Bronchial epithelial cell (primary cell): ENCODE measurements at regions not wholly inside any gene's neighbourhood (a gene's known extent, or its start where the extent isn't known, plus 50 kb on each side); places are given as distances from the start of the nearest gene placed in this dataset.
"Not testable (repeated sequence)": the region's sequence is repeated elsewhere in the genome, so short reads cannot be mapped to it uniquely, and the experiment has no call there.

ENCODE experiments used
- DNase-seq: peaks from one replicate; pipeline ENCODE4 v3.0.0-alpha.2; 2010; ENCODE audit warnings: low read depth
- FAIRE-seq: peaks from 2 replicates; lab custom pipeline; 2011; peaks lifted over from hg19 to GRCh38; lab: Jason Lieb, UNC
- H3K27me3 ChIP-seq: 2 replicates; pipeline ENCODE4 v1.5.1; 2011; ENCODE audit warnings: low read length; ENCODE audit not compliant: control insufficient read depth, insufficient read depth
- H3K36me3 ChIP-seq: 2 replicates; pipeline ENCODE4 v1.5.1; 2011; ENCODE audit warnings: low read length; ENCODE audit not compliant: control insufficient read depth, insufficient read depth
- H3K4me3 ChIP-seq: 2 replicates; pipeline ENCODE4 v1.5.1; 2011; ENCODE audit warnings: mild to moderate bottlenecking, low read depth, low read length, control low read depth
- CTCF ChIP-seq: IDR thresholded peaks from 2 replicates; pipeline ENCODE4 v1.5.1; 2011; ENCODE audit warnings: mild to moderate bottlenecking, moderate library complexity, low read length, control low read depth, inconsistent platforms; ENCODE audit not compliant: insufficient read depth, severe bottlenecking

GRCh38 chr3:147161833-147162232, 244.5 kb downstream of the ZIC4 start:
- DNase-seq (no peak), FAIRE-seq (no peak)
- TF ChIP-seq CTCF, result no peak
- H3K27me3 ChIP-seq, result no peaks in the 10 kb centered on the region
- no peak overlapping the region for H3K4me3 ChIP-seq
- no peaks in the 10 kb centered on the region for H3K36me3 ChIP-seq

GRCh38 chr3:147160984-147161383, 245.4 kb downstream of the ZIC4 start:
- Histone ChIP-seq H3K36me3 (no peaks in the 10 kb centered on the region), H3K27me3 (no peaks in the 10 kb centered on the region), H3K4me3 (no peak overlapping the region)
- DNase-seq (no peak), FAIRE-seq (no peak)
- no peak for TF ChIP-seq CTCF

- H3K36me3 ChIP-seq, result no peaks in the 10 kb centered on the region
- DNase-seq (no peak), FAIRE-seq (no peak)
- H3K4me3 ChIP-seq, result no peak overlapping the region
- no peaks in the 10 kb centered on the region for H3K27me3 ChIP-seq
- TF ChIP-seq CTCF, result no peak
Measured at GRCh38 chr3:147159141-147159540, 247.2 kb downstream of the ZIC4 start.

- no peak for FAIRE-seq
- TF ChIP-seq CTCF, result no peak
Measured at GRCh38 chr3:147157631-147158030, 248.7 kb downstream of the ZIC4 start.

GRCh38 chr3:147154988-147155387, 251.4 kb downstream of the ZIC4 start:
- DNase-seq, FAIRE-seq, H3K4me3 ChIP-seq, H3K36me3 ChIP-seq, H3K27me3 ChIP-seq: not testable (repeated sequence)

More at GRCh38 chr3:147157631-147158030, 248.7 kb downstream of the ZIC4 start:
- H3K27me3 ChIP-seq, result no peaks in the 10 kb centered on the region
- no peaks in the 10 kb centered on the region for H3K36me3 ChIP-seq
- H3K4me3 ChIP-seq, result no peak overlapping the region
- no peak for DNase-seq

- FAIRE-seq (no peak), DNase-seq (no peak)
- H3K27me3 ChIP-seq, result no peaks in the 10 kb centered on the region
- H3K36me3 ChIP-seq, result no peaks in the 10 kb centered on the region
- H3K4me3 ChIP-seq, result no peak overlapping the region
- no peak for TF ChIP-seq CTCF
Measured at GRCh38 chr3:147153830-147154539, 252.4 kb downstream of the ZIC4 start.
